ENCODE measurements at regions not wholly inside any gene's neighbourhood (a gene's known extent, or its start where the extent isn't known, plus 50 kb on each side); places are given as distances from the start of the nearest gene placed in this dataset.

- no peaks in the 10 kb centered on the region for H3K9me1 ChIP-seq (ENCODE audit: control insufficient read depth, insufficient read depth, low read length)
- no peak for DNase-seq (ENCODE audit: extremely low read depth in 1 of 4, low spot score in 3 of 4)
- H3K27me3 ChIP-seq (ENCODE audit: control insufficient read depth in 2 of 2, insufficient read depth in 2 of 2, low read length in 2 of 2): no peaks in the 10 kb centered on the region
- intact Hi-C loops (cut with micrococcal nuclease) (no loop called here), in situ Hi-C loops (cut with MboI) (no loop called here)
- POLR2A ChIA-PET: interaction anchor here (0.5 kb wide), 1 partner anchor 604 kb away, joined by 3 read pairs; no protein-coding TSS in a partner anchor
- TF ChIP-seq MYC (IDR thresholded peaks at IDR 0.05; ENCODE audit: low read depth, low read length): no peak
- no peak for TF ChIP-seq MYC (CRISPR knock-in tag; IDR thresholded peaks at IDR 0.05; ENCODE audit: borderline replicate concordance, low read depth)
- TF ChIP-seq HMG20B (CRISPR knock-in tag; IDR thresholded peaks at IDR 0.05): no peak
- TF ChIP-seq NFIX (CRISPR knock-in tag; IDR thresholded peaks at IDR 0.05; ENCODE audit: low read depth): no peak
- no peak for TF ChIP-seq CREB3L1 (IDR thresholded peaks at IDR 0.05; ENCODE audit: borderline replicate concordance, low read depth)
- TF ChIP-seq TAF7 (tag; IDR thresholded peaks at IDR 0.05): no peak
- TF ChIP-seq CC2D1A (IDR thresholded peaks at IDR 0.05): no peak
- TF ChIP-seq ZNF79 (CRISPR knock-in tag; IDR thresholded peaks at IDR 0.05; ENCODE audit: low read depth): no peak
- no peaks in the 10 kb centered on the region for H3K36me3 ChIP-seq (ENCODE audit: control insufficient read depth, insufficient read depth, low read length)
- no peaks in the 10 kb centered on the region for H3K79me2 ChIP-seq (ENCODE audit: control insufficient read depth, insufficient read depth, low read length)
- ATAC-seq: no peak
- FAIRE-seq: no peak
- CTCF ChIA-PET (ENCODE audit: low intra/inter-chr PET ratio): no interaction called here
- no peaks in the 10 kb centered on the region for H3K4me1 ChIP-seq (replicated peaks in 1 of 2; ENCODE audit: control insufficient read depth in 2 of 2, insufficient read depth in 2 of 2, low read length in 2 of 2)
- no peak overlapping the region for H3K9ac ChIP-seq (ENCODE audit: insufficient read depth in 1 of 2, low read depth in 2 of 2, low read length in 2 of 2)
- no peak overlapping the region for H2AFZ ChIP-seq (ENCODE audit: low read depth, low read length)
- H4K20me1 ChIP-seq (replicated peaks; ENCODE audit: control insufficient read depth, insufficient read depth, low read length): no peaks in the 10 kb centered on the region
- H3K27ac ChIP-seq (ENCODE audit: extremely low read depth, low read depth, low read length): no peak overlapping the region
- H3K4me3 ChIP-seq: no peak overlapping the region
- WGBS (ENCODE audit: insufficient coverage, low coverage, missing lambda C conversion rate): 0% methylated on average over 1 of the region's 1 CpG
- H3K9me3 ChIP-seq (replicated peaks; ENCODE audit: control insufficient read depth, insufficient read depth, low read depth, low read length): no peaks in the 10 kb centered on the region
- BruUV-seq (replicated peaks): no TSS peak
- H3K4me2 ChIP-seq (ENCODE audit: insufficient read depth, low read length): no peak overlapping the region
Observed at GRCh38 chr12:118760623-118761022, 220.7 kb upstream of the SRRM4 start.
